Endothelial cell of umbilical vein (primary cell): ENCODE measurements at regions not wholly inside any gene's neighbourhood (a gene's known extent, or its start where the extent isn't known, plus 50 kb on each side); places are given as distances from the start of the nearest gene placed in this dataset.
A peak's percentile ranks its signal among the peaks of the same experiment; 100 is the strongest.

Experiments
- BruUV-seq: library from RNA; stranded (reverse); fragments of 400-500 nt; replicated peaks from 2 replicates; lab custom pipeline; 2021; lab: Mats Ljungman, UMichigan
- CTCF ChIA-PET: fragments of 300-600, 350-600 bp; sonication (Branson Sonifier 250); formaldehyde crosslinking; loops from one replicate; lab custom pipeline; 2021; ENCODE audit warnings: antibody characterized with exemption, inconsistent platforms; lab: Charles Lee
- POLR2A ChIA-PET: fragments of 300-600, 350-600 bp; sonication (Branson Sonifier 250); formaldehyde crosslinking; loops from one replicate; lab custom pipeline; 2021; ENCODE audit warnings: antibody characterized with exemption, inconsistent platforms; lab: Charles Lee
- DNase-seq: peaks from one replicate; pipeline ENCODE4 v3.0.0-alpha.2; 2011; ENCODE audit warnings: low read depth, low spot score
- FAIRE-seq: peaks from 2 replicates; lab custom pipeline; 2011; peaks lifted over from hg19 to GRCh38; lab: Jason Lieb, UNC
- H2AFZ ChIP-seq: 2 replicates; pipeline ENCODE4 v1.6.0; 2012; ENCODE audit warnings: low read depth, low read length, control low read depth, inconsistent platforms
- H3K27ac ChIP-seq: 2 replicates; pipeline ENCODE4 v1.5.1; 2011; ENCODE audit warnings: low read depth, mild to moderate bottlenecking, control low read depth, low read length, moderate library complexity; ENCODE audit not compliant: insufficient read depth
- H3K27me3 ChIP-seq, 2 experiments: 2 replicates each; pipeline versions ENCODE4 v1.6.0 to v1.6.1; 2011; ENCODE audit warnings: low read length in 2 of 2, mixed read lengths in 1 of 2; ENCODE audit not compliant: control insufficient read depth in 2 of 2, insufficient read depth in 2 of 2
- H3K36me3 ChIP-seq, 2 experiments: 2 replicates in 1 of 2; 3 replicates in 1 of 2; pipeline ENCODE4 v1.5.1; 2011; ENCODE audit warnings: low read length in 2 of 2, mild to moderate bottlenecking in 1 of 2, moderate library complexity in 1 of 2; ENCODE audit not compliant: control insufficient read depth in 2 of 2, insufficient read depth in 2 of 2; ENCODE audit errors: extremely low read depth in 1 of 2
- H3K4me1 ChIP-seq: 3 replicates; pipeline ENCODE4 v1.5.1; 2011; ENCODE audit warnings: mild to moderate bottlenecking, low read length; ENCODE audit not compliant: control insufficient read depth, insufficient read depth; ENCODE audit errors: extremely low read depth
- H3K4me2 ChIP-seq: 2 replicates; pipeline ENCODE4 v1.6.1; 2011; ENCODE audit warnings: low read length, control low read depth, mixed read lengths; ENCODE audit not compliant: insufficient read depth
- H3K4me3 ChIP-seq, 3 experiments: fragments of 200-600 bp in 1 of 3; sonication (generic), shearing (Covaris generic) in 1 of 3; replicated peaks in 1 of 3; 2 replicates each; pipeline ENCODE4 v1.5.1; 2011 to 2016; ENCODE audit warnings: control low read depth in 3 of 3, low read length in 3 of 3, mild to moderate bottlenecking in 2 of 3, inconsistent platforms in 1 of 3, low read depth in 1 of 3, moderate library complexity in 1 of 3; ENCODE audit not compliant: insufficient read depth in 1 of 3
- H3K79me2 ChIP-seq: 2 replicates; pipeline ENCODE4 v1.6.0; 2012; ENCODE audit warnings: low read length, inconsistent platforms; ENCODE audit not compliant: control insufficient read depth, insufficient read depth
- H3K9ac ChIP-seq: replicated peaks from 2 replicates; pipeline ENCODE3; 2011; ENCODE audit warnings: low read length, control low read depth; ENCODE audit not compliant: insufficient read depth; ENCODE audit errors: extremely low read depth
- H3K9me1 ChIP-seq: replicated peaks from 3 replicates; pipeline ENCODE4 v1.6.0; 2011; ENCODE audit warnings: mild to moderate bottlenecking, low read length; ENCODE audit not compliant: control insufficient read depth, insufficient read depth; ENCODE audit errors: extremely low read depth
- H3K9me3 ChIP-seq: replicated peaks from 2 replicates; pipeline ENCODE4 v1.5.1; 2012; ENCODE audit warnings: low read length, inconsistent platforms; ENCODE audit not compliant: control insufficient read depth, insufficient read depth
- H4K20me1 ChIP-seq: replicated peaks from 2 replicates; pipeline ENCODE3; 2011; ENCODE audit warnings: mild to moderate bottlenecking, low read length; ENCODE audit not compliant: control insufficient read depth, insufficient read depth; ENCODE audit errors: extremely low read depth
- CTCF ChIP-seq, 2 donors: IDR thresholded peaks; 1 replicate in 1 of 2; 2 replicates in 1 of 2; pipeline ENCODE4 v1.5.1; 2011; ENCODE audit warnings: low read length in 2 of 2, mild to moderate bottlenecking in 2 of 2, moderate library complexity in 2 of 2, control low read depth in 1 of 2, inconsistent platforms in 1 of 2, low read depth in 1 of 2; ENCODE audit not compliant: insufficient read depth in 1 of 2; ENCODE audit errors: extremely low read depth in 1 of 2
- EZH2 ChIP-seq: IDR thresholded peaks from 2 replicates; pipeline ENCODE4 v1.6.1; 2012; ENCODE audit warnings: borderline replicate concordance, low read depth, mild to moderate bottlenecking, moderate library complexity, low read length, inconsistent platforms; ENCODE audit not compliant: severe bottlenecking
- FOS ChIP-seq: IDR thresholded peaks from 2 replicates; pipeline ENCODE4 v1.6.1; 2011; ENCODE audit warnings: mild to moderate bottlenecking, low read length, moderate library complexity, borderline replicate concordance; ENCODE audit not compliant: insufficient read depth
- GATA2 ChIP-seq: IDR thresholded peaks from 2 replicates; pipeline ENCODE4 v1.7.0; 2011; ENCODE audit warnings: low read depth, mild to moderate bottlenecking, moderate library complexity, mixed read lengths, low read length; ENCODE audit not compliant: insufficient read length, insufficient read depth
- JUN ChIP-seq: IDR thresholded peaks from 2 replicates; pipeline ENCODE4 v1.6.1; 2011; ENCODE audit warnings: borderline replicate concordance, low read depth; ENCODE audit not compliant: insufficient read length, insufficient read depth
- MAX ChIP-seq: IDR thresholded peaks from 2 replicates; pipeline ENCODE4 v1.6.1; 2011; ENCODE audit not compliant: insufficient read depth, insufficient read length
- MYC ChIP-seq: IDR thresholded peaks from one replicate; pipeline ENCODE4 v1.6.1; 2011; ENCODE audit warnings: mild to moderate bottlenecking, low read depth, low read length
- POLR2A ChIP-seq: IDR thresholded peaks from 2 replicates; pipeline ENCODE4 v1.6.1; 2012; ENCODE audit warnings: low read depth, mild to moderate bottlenecking, control low read depth, low read length
- POLR2AphosphoS5 ChIP-seq: IDR thresholded peaks from 2 replicates; pipeline ENCODE4 v1.6.1; 2012; ENCODE audit warnings: low read depth, mild to moderate bottlenecking, control low read depth, low read length, moderate library complexity; ENCODE audit not compliant: insufficient read depth
- dilution Hi-C: fragments of 300-500 bp; cut with MboI; formaldehyde crosslinking; loops from one replicate; pipeline ENCODE4 v1.15.0; 2019; ENCODE audit warnings: low sequenced_read_pairs; ENCODE audit not compliant: extremely low pct_ligation_motif_present
- intact Hi-C: fragments of 100-400 bp; cut with micrococcal nuclease; formaldehyde crosslinking; loops from one replicate; pipeline ENCODE4 v1.10.0; 2022

GRCh38 chr1:188137221-188137620 is 1308.5 kb downstream of the PLA2G4A start:
- peak; percentile 8 for FAIRE-seq
- Histone ChIP-seq H3K79me2 (no peaks in the 10 kb centered on the region), H3K9me1 (no peaks in the 10 kb centered on the region), H3K4me2 (no peak overlapping the region), H3K4me3 (no peak overlapping the region), H4K20me1 (no peaks in the 10 kb centered on the region), H3K9ac (no peak overlapping the region), H3K27ac (no peak overlapping the region), H3K27me3 (no peaks in the 10 kb centered on the region), H2AFZ (no peak overlapping the region), H3K4me1 (no peaks in the 10 kb centered on the region), H3K9me3 (no peaks in the 10 kb centered on the region), H3K36me3 (no peaks in the 10 kb centered on the region)
- DNase-seq = peak; percentile 24
- CTCF ChIA-PET = no interaction called here
- POLR2A ChIA-PET = no interaction called here
- BruUV-seq = no TSS peak
- dilution Hi-C loops = no loop called here
- no peak for TF ChIP-seq JUN
- no peak for TF ChIP-seq GATA2
- TF ChIP-seq POLR2A = no peak
- no peak for TF ChIP-seq MAX
- no peak for TF ChIP-seq POLR2AphosphoS5
- no peak for TF ChIP-seq FOS
- no peak for TF ChIP-seq CTCF (IDR thresholded peaks at IDR 0.05; ENCODE audit: extremely low read depth in 1 of 2, insufficient read depth in 1 of 2, low read depth in 1 of 2, low read length in 2 of 2)
- no peak for TF ChIP-seq MYC
- TF ChIP-seq EZH2 = no peak
- intact Hi-C loops = no loop called here
